NCI-H526 treated with DMSO at 0.1 percent for 48 hours (cell line): ENCODE measurements at regions not wholly inside any gene's neighbourhood (a gene's known extent, or its start where the extent isn't known, plus 50 kb on each side); places are given as distances from the start of the nearest gene placed in this dataset.
"Not testable (repeated sequence)": the region's sequence is repeated elsewhere in the genome, so short reads cannot be mapped to it uniquely, and the experiment has no call there.

Experiments
- DNase-seq: peaks from one replicate; lab custom pipeline; 2025; lab: John Stamatoyannopoulos, UW

GRCh38 chr1:30527511-30528140 is 195.8 kb downstream of the MATN1 start:
- no peak for DNase-seq

- DNase-seq = no peak
Measured at GRCh38 chr1:30526652-30527345, 196.6 kb downstream of the MATN1 start.

GRCh38 chr1:30525971-30526651 is 197.3 kb downstream of the MATN1 start:
- no peak for DNase-seq

GRCh38 chr1:30525631-30525970 is 197.8 kb downstream of the MATN1 start:
- DNase-seq = no peak

GRCh38 chr1:30524840-30525617 is 198.4 kb downstream of the MATN1 start:
- no peak for DNase-seq

GRCh38 chr1:30524025-30524555 is 199.3 kb downstream of the MATN1 start:
- DNase-seq = not testable (repeated sequence)

GRCh38 chr1:30523055-30524020 is 200.0 kb downstream of the MATN1 start:
- no peak for DNase-seq

- DNase-seq = no peak
Measured at GRCh38 chr1:30522031-30523004, 201.1 kb downstream of the MATN1 start.

- no peak for DNase-seq
Measured at GRCh38 chr1:30521261-30521865, 202.0 kb downstream of the MATN1 start.

GRCh38 chr1:30520476-30520875 is 202.9 kb downstream of the MATN1 start:
- DNase-seq = no peak

GRCh38 chr1:30519201-30519763 is 204.1 kb downstream of the MATN1 start:
- DNase-seq = no peak

GRCh38 chr1:30518696-30519095 is 204.7 kb downstream of the MATN1 start:
- no peak for DNase-seq

GRCh38 chr1:30518186-30518585 is 205.2 kb downstream of the MATN1 start:
- no peak for DNase-seq

GRCh38 chr1:30517666-30518065 is 205.7 kb downstream of the MATN1 start:
- DNase-seq = not testable (repeated sequence)

GRCh38 chr1:30517241-30517640 is 206.1 kb downstream of the MATN1 start:
- DNase-seq = not testable (repeated sequence)

- DNase-seq = no peak
Measured at GRCh38 chr1:30516485-30516858, 206.9 kb downstream of the MATN1 start.

GRCh38 chr1:30515755-30516484 is 207.5 kb downstream of the MATN1 start:
- no peak for DNase-seq

- no peak for DNase-seq
Measured at GRCh38 chr1:30514945-30515344, 208.4 kb downstream of the MATN1 start.
